Cardiac muscle cell (in vitro differentiated cells and primary cell): ENCODE measurements at regions not wholly inside any gene's neighbourhood (a gene's known extent, or its start where the extent isn't known, plus 50 kb on each side); places are given as distances from the start of the nearest gene placed in this dataset.

Experiments
- DNase-seq, 2 donors: peaks; one replicate each; pipeline versions ENCODE4 v3.0.0 to v3.0.0-alpha.2; 2010 to 2017; ENCODE audit warnings: low read depth in 1 of 2, low spot score in 1 of 2
- H3K27ac ChIP-seq: fragments of 200-600 bp; sonication (generic); 2 replicates; pipeline ENCODE4 v1.5.1; 2016
- H3K27me3 ChIP-seq: fragments of 200-600 bp; sonication (generic); 2 replicates; pipeline ENCODE4 v1.6.0; 2016; ENCODE audit warnings: control low read depth
- H3K36me3 ChIP-seq: fragments of 200-600 bp; sonication (generic); 2 replicates; pipeline ENCODE4 v1.5.1; 2016; ENCODE audit warnings: control low read depth
- H3K4me1 ChIP-seq: fragments of 200-600 bp; sonication (generic); 2 replicates; pipeline ENCODE4 v1.8.1; 2017; ENCODE audit warnings: low read depth, mild to moderate bottlenecking, mixed run types
- H3K4me3 ChIP-seq: fragments of 200-600 bp; sonication (generic); 2 replicates; pipeline ENCODE4 v1.5.1; 2016; ENCODE audit warnings: mild to moderate bottlenecking
- H3K9me3 ChIP-seq: fragments of 200-600 bp; sonication (generic); 2 replicates; pipeline ENCODE4 v1.5.1; 2017; ENCODE audit warnings: low read depth, mild to moderate bottlenecking, control low read depth
- CTCF ChIP-seq: IDR thresholded peaks from 2 replicates; pipeline ENCODE4 v1.5.1; 2012; ENCODE audit warnings: low read depth, mild to moderate bottlenecking, low read length

GRCh38 chr2:20897047-20897446 lies 74.1 kb upstream of the LDAH start:
- Histone ChIP-seq H3K36me3 (no peaks in the 10 kb centered on the region), H3K27ac (no peak overlapping the region), H3K27me3 (no peaks in the 10 kb centered on the region), H3K4me3 (no peak overlapping the region), H3K4me1 (no peaks in the 10 kb centered on the region), H3K9me3 (no peaks in the 10 kb centered on the region)
- no peak for DNase-seq
- no peak for TF ChIP-seq CTCF

GRCh38 chr2:20884829-20885228 lies 61.9 kb upstream of the LDAH start:
- Histone ChIP-seq H3K9me3 (no peaks in the 10 kb centered on the region), H3K36me3 (no peaks in the 10 kb centered on the region), H3K27ac (no peak overlapping the region), H3K4me3 (no peak overlapping the region), H3K27me3 (no peaks in the 10 kb centered on the region), H3K4me1 (no peaks in the 10 kb centered on the region)
- no peak for DNase-seq
- no peak for TF ChIP-seq CTCF

- Histone ChIP-seq H3K27me3 (no peaks in the 10 kb centered on the region), H3K9me3 (no peaks in the 10 kb centered on the region), H3K4me3 (no peak overlapping the region), H3K36me3 (no peaks in the 10 kb centered on the region), H3K27ac (no peak overlapping the region), H3K4me1 (no peaks in the 10 kb centered on the region)
- no peak for DNase-seq
- no peak for TF ChIP-seq CTCF
Observed at GRCh38 chr2:20882466-20883170, 59.7 kb upstream of the LDAH start.

GRCh38 chr2:20880221-20880771 lies 57.4 kb upstream of the LDAH start:
- no peak for DNase-seq
- no peak overlapping the region for H3K4me3 ChIP-seq
- H3K9me3 ChIP-seq: no peaks in the 10 kb centered on the region
- H3K27ac ChIP-seq: no peak overlapping the region
- H3K36me3 ChIP-seq: no peaks in the 10 kb centered on the region
- TF ChIP-seq CTCF: no peak
- no peaks in the 10 kb centered on the region for H3K27me3 ChIP-seq
- no peaks in the 10 kb centered on the region for H3K4me1 ChIP-seq

GRCh38 chr2:20879221-20879620 lies 56.3 kb upstream of the LDAH start:
- Histone ChIP-seq H3K27ac (no peak overlapping the region), H3K36me3 (no peaks in the 10 kb centered on the region), H3K4me3 (no peak overlapping the region), H3K27me3 (no peaks in the 10 kb centered on the region), H3K4me1 (no peaks in the 10 kb centered on the region), H3K9me3 (no peaks in the 10 kb centered on the region)
- no peak for TF ChIP-seq CTCF
- DNase-seq: no peak
